K562 (cell line): ENCODE measurements at regions not wholly inside any gene's neighbourhood (a gene's known extent, or its start where the extent isn't known, plus 50 kb on each side); places are given as distances from the start of the nearest gene placed in this dataset.

ENCODE experiments used
- ATAC-seq: fragments of 200-7000 bp; cut with Tn5 transposase; 3 replicates; pipeline ENCODE4 v1.9.1; 2020; ENCODE audit warnings: moderate library complexity
- BruUV-seq: library from RNA; stranded (reverse); fragments of 400-500 nt; replicated peaks from 2 replicates; lab custom pipeline; 2021; lab: Mats Ljungman, UMichigan
- CTCF ChIA-PET: fragments of 300-600 bp; formaldehyde crosslinking; extraction: SDS; loops from one replicate; lab custom pipeline; 2021; ENCODE audit warnings: low intra/inter-chr PET ratio; lab: Yijun Ruan, JAX
- POLR2A ChIA-PET: fragments of 300-600, 350-650 bp; sonication (Branson Sonifier 250); formaldehyde crosslinking; extraction: SDS; loops from one replicate; lab custom pipeline; 2021; ENCODE audit warnings: antibody characterized with exemption, inconsistent platforms; lab: Yijun Ruan, JAX
- DNase-seq, 4 experiments: peaks; one replicate each; pipeline versions ENCODE4 v3.0.0 to v3.0.0-alpha.2; 2011 to 2018; ENCODE audit warnings: low spot score in 3 of 4, mixed read lengths in 3 of 4; ENCODE audit errors: extremely low read depth in 1 of 4
- FAIRE-seq: peaks from 2 replicates; lab custom pipeline; 2011; peaks lifted over from hg19 to GRCh38; lab: Jason Lieb, UNC
- H2AFZ ChIP-seq: 2 replicates; pipeline ENCODE4 v1.6.0; 2011; ENCODE audit warnings: low read depth, low read length, control low read depth, inconsistent platforms
- H3K27ac ChIP-seq: fragments of 200-600 bp; 3 replicates; pipeline ENCODE4 v1.8.0; 2011; ENCODE audit warnings: low read depth, mild to moderate bottlenecking, control low read depth, inconsistent platforms, low read length, moderate library complexity, mixed read lengths; ENCODE audit errors: extremely low read depth
- H3K27me3 ChIP-seq, 2 experiments: fragments of 300-600 bp in 1 of 2; 2 replicates in 1 of 2; 3 replicates in 1 of 2; pipeline versions ENCODE4 v1.6.0 to v1.8.0; 2011; ENCODE audit warnings: inconsistent platforms in 2 of 2, low read length in 2 of 2, mild to moderate bottlenecking in 1 of 2, mixed read lengths in 1 of 2, moderate library complexity in 1 of 2; ENCODE audit not compliant: control insufficient read depth in 2 of 2, insufficient read depth in 2 of 2
- H3K36me3 ChIP-seq: fragments of 300-600 bp; 3 replicates; pipeline ENCODE4 v1.8.0; 2011; ENCODE audit warnings: mild to moderate bottlenecking, low read length, inconsistent platforms; ENCODE audit not compliant: control insufficient read depth, insufficient read depth
- H3K4me1 ChIP-seq, 2 experiments: fragments of 200-600 bp in 1 of 2; replicated peaks in 1 of 2; 2 replicates in 1 of 2; 3 replicates in 1 of 2; pipeline versions ENCODE4 v1.5.1 to v1.8.0; 2011; ENCODE audit warnings: inconsistent platforms in 2 of 2, low read length in 2 of 2, mild to moderate bottlenecking in 1 of 2, mixed read lengths in 1 of 2, moderate library complexity in 1 of 2; ENCODE audit not compliant: control insufficient read depth in 2 of 2, insufficient read depth in 2 of 2
- H3K4me2 ChIP-seq: 2 replicates; pipeline ENCODE4 v1.6.1; 2011; ENCODE audit warnings: low read length, control low read depth, inconsistent platforms, mixed read lengths; ENCODE audit not compliant: insufficient read depth
- H3K4me3 ChIP-seq: fragments of 200-600 bp; sonication (generic), shearing (Covaris generic); 2 replicates; pipeline ENCODE4 v1.5.1; 2016; ENCODE audit warnings: control low read depth, inconsistent platforms
- H3K79me2 ChIP-seq: fragments of 200-600 bp; 3 replicates; pipeline ENCODE4 v1.8.0; 2011; ENCODE audit warnings: low read length, inconsistent platforms; ENCODE audit not compliant: control insufficient read depth, insufficient read depth
- H3K9ac ChIP-seq, 2 experiments: 2 replicates each; pipeline versions ENCODE4 v1.6.0 to v1.6.1; 2011; ENCODE audit warnings: low read depth in 2 of 2, low read length in 2 of 2, control low read depth in 1 of 2, inconsistent platforms in 1 of 2, mild to moderate bottlenecking in 1 of 2, mixed read lengths in 1 of 2; ENCODE audit not compliant: insufficient read depth in 1 of 2
- H3K9me1 ChIP-seq: one replicate; pipeline ENCODE4 v1.6.0; 2011; ENCODE audit warnings: inconsistent platforms, mild to moderate bottlenecking, low read length, moderate library complexity; ENCODE audit not compliant: control insufficient read depth, insufficient read depth
- H3K9me3 ChIP-seq: replicated peaks from 2 replicates; pipeline ENCODE4 v1.5.1; 2011; ENCODE audit warnings: low read depth, low read length, inconsistent platforms; ENCODE audit not compliant: control insufficient read depth, insufficient read depth
- H4K20me1 ChIP-seq: replicated peaks from 2 replicates; pipeline ENCODE4 v1.6.1; 2011; ENCODE audit warnings: low read length, inconsistent platforms, mixed read lengths; ENCODE audit not compliant: control insufficient read depth, insufficient read depth
- CEBPB ChIP-seq: fragments of 450-650 bp; IDR thresholded peaks from 2 replicates; pipeline ENCODE4 v1.6.1; 2016; ENCODE audit warnings: missing genetic modification characterization, missing compliant biosample characterization
- CEBPG ChIP-seq, 3 experiments: fragments of 200-800 bp in 1 of 3; sonication (Bioruptor generic) in 1 of 3; sonication (generic) in 1 of 3; formaldehyde crosslinking in 1 of 3; IDR thresholded peaks in 2 of 3; conservative IDR thresholded peaks in 1 of 3; 2 replicates each; pipeline versions ENCODE4 v1.6.1 to v1.8.0; 2016 to 2022; ENCODE audit warnings: missing compliant biosample characterization in 2 of 3, missing genetic modification characterization in 2 of 3, mild to moderate bottlenecking in 1 of 3, missing genetic modification reagents in 1 of 3
- E2F3 ChIP-seq: fragments of 250-450 bp; sonication (Bioruptor Pico); IDR thresholded peaks from 2 replicates; pipeline ENCODE4 v1.4.0; 2020; ENCODE audit warnings: mild to moderate bottlenecking
- NCOA1 ChIP-seq: fragments of 450-650 bp; IDR thresholded peaks from 2 replicates; pipeline ENCODE4 v1.6.1; 2016; ENCODE audit warnings: low read depth
- NEUROD1 ChIP-seq: fragments of 150-350 bp; IDR thresholded peaks from 2 replicates; pipeline ENCODE4 v1.6.1; 2014; ENCODE audit warnings: borderline replicate concordance, low read length, low read depth; ENCODE audit not compliant: partially characterized antibody
- NONO ChIP-seq, 2 experiments: fragments of 200-400 bp in 1 of 2; fragments of 450-650 bp in 1 of 2; formaldehyde crosslinking in 1 of 2; IDR thresholded peaks; 2 replicates each; pipeline ENCODE4 v1.6.1; 2017; ENCODE audit warnings: low read depth in 2 of 2, mild to moderate bottlenecking in 2 of 2, moderate library complexity in 2 of 2, low read length in 1 of 2
- NRF1 ChIP-seq, 2 experiments: fragments of 450-650 bp; IDR thresholded peaks in 1 of 2; conservative IDR thresholded peaks in 1 of 2; 2 replicates each; pipeline ENCODE4 v1.6.1; 2014; ENCODE audit warnings: mild to moderate bottlenecking in 2 of 2
- RBM39 ChIP-seq: fragments of 200-400 bp; formaldehyde crosslinking; optimal IDR thresholded peaks from 2 replicates; pipeline ENCODE3; 2018; ENCODE audit warnings: low read depth, low read length
- XRCC3 ChIP-seq: fragments of 450-650 bp; IDR thresholded peaks from 2 replicates; pipeline ENCODE4 v1.6.1; 2017; ENCODE audit warnings: mild to moderate bottlenecking, moderate library complexity
- ZNF124 ChIP-seq: sonication (generic); formaldehyde crosslinking; IDR thresholded peaks from 2 replicates; pipeline ENCODE4 v1.8.1; 2022; ENCODE audit warnings: missing genetic modification reagents
- WGBS: fragments of 100-300 bp; shearing (Covaris generic); methylation state at CpG from one replicate; pipeline ENCODE4 v1.1.6; 2016; ENCODE audit warnings: low coverage, mixed read lengths; ENCODE audit not compliant: insufficient coverage; ENCODE audit errors: missing lambda C conversion rate; 5-methylcytosine and 5-hydroxymethylcytosine counted together
- in situ Hi-C: fragments of 300-500 bp; cut with MboI; formaldehyde crosslinking; loops from 4 replicates; pipeline ENCODE4 v1.15.0; 2018; ENCODE audit warnings: inconsistent platforms, mixed read lengths
- intact Hi-C: fragments of 100-400 bp; cut with micrococcal nuclease; formaldehyde crosslinking; loops from 2 replicates; pipeline ENCODE4 v1.14.2; 2022
- TF ChIP-seq, protein P1 (sequence below): fragments of 450-650 bp; IDR thresholded peaks from 2 replicates; pipeline ENCODE4 v1.6.1; 2016; ENCODE audit warnings: missing biosample characterization, missing genetic modification characterization
- TF ChIP-seq, protein P2 (sequence below): fragments of 250-450 bp; sonication (Bioruptor Pico); IDR thresholded peaks from 2 replicates; pipeline ENCODE4 v1.4.0; 2020; ENCODE audit warnings: mild to moderate bottlenecking
- TF ChIP-seq, protein P3 (sequence below): IDR thresholded peaks from 3 replicates; pipeline ENCODE4 v1.6.1; 2011; ENCODE audit warnings: borderline replicate concordance, mild to moderate bottlenecking; ENCODE audit not compliant: insufficient read length, insufficient read depth
- TF ChIP-seq, protein P4 (sequence below): sonication (generic); IDR thresholded peaks from 2 replicates; pipeline ENCODE4 v1.6.1; 2016

DNA sequence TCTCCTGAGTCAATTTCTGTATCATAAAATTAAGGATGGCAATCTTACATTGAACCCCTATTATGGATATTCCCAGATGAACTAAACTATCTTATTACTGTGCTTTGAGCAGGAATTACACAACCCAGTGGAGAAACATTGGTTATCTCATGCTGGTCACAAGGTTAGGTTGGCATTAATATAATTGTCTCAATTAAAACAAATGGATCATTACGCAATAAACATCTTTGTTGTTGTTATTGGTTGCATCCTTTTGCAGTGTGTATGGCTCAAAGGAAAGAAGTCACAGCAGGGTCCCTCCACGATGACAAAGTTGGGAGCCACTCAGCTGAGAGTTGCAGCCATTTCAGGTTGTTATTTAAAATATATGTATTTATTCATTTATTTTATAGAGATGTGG, 297.0 kb upstream of the KLF4 start:
- POLR2A ChIA-PET, result interaction anchor here (0.7 kb wide), 1 partner anchor 506 kb away, joined by 3 read pairs; no protein-coding TSS in a partner anchor
- TF ChIP-seq CEBPG (CRISPR knock-in tag; IDR thresholded peaks at IDR 0.05) (no peak), CEBPG (tag; conservative IDR thresholded peaks at IDR 0.05 in 1 of 2, IDR thresholded peaks at IDR 0.05 in 1 of 2) (peak; percentile 54 to 95; a peak in 3 of 4 replicates), NONO (IDR thresholded peaks at IDR 0.05; ENCODE audit: low read depth in 2 of 2, low read length in 1 of 2) (no peak), NRF1 (conservative IDR thresholded peaks at IDR 0.05 in 1 of 2, IDR thresholded peaks at IDR 0.05 in 1 of 2) (no peak), RBM39 (no peak), XRCC3 (no peak), NCOA1 (no peak), ZNF124 (CRISPR knock-in tag) (no peak), NEUROD1 (no peak), E2F3 (CRISPR knock-in tag) (no peak), CEBPB (tag) (peak; percentile 95)
- TF ChIP-seq, protein P1, sequence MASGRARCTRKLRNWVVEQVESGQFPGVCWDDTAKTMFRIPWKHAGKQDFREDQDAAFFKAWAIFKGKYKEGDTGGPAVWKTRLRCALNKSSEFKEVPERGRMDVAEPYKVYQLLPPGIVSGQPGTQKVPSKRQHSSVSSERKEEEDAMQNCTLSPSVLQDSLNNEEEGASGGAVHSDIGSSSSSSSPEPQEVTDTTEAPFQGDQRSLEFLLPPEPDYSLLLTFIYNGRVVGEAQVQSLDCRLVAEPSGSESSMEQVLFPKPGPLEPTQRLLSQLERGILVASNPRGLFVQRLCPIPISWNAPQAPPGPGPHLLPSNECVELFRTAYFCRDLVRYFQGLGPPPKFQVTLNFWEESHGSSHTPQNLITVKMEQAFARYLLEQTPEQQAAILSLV (tag), result 0 out of 2 replicates have a peak, but pooled peaks have one; percentile 40
- TF ChIP-seq, protein P2, sequence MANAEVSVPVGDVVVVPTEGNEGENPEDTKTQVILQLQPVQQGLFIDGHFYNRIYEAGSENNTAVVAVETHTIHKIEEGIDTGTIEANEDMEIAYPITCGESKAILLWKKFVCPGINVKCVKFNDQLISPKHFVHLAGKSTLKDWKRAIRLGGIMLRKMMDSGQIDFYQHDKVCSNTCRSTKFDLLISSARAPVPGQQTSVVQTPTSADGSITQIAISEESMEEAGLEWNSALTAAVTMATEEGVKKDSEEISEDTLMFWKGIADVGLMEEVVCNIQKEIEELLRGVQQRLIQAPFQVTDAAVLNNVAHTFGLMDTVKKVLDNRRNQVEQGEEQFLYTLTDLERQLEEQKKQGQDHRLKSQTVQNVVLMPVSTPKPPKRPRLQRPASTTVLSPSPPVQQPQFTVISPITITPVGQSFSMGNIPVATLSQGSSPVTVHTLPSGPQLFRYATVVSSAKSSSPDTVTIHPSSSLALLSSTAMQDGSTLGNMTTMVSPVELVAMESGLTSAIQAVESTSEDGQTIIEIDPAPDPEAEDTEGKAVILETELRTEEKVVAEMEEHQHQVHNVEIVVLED (CRISPR knock-in tag), result no peak
- TF ChIP-seq, protein P3, sequence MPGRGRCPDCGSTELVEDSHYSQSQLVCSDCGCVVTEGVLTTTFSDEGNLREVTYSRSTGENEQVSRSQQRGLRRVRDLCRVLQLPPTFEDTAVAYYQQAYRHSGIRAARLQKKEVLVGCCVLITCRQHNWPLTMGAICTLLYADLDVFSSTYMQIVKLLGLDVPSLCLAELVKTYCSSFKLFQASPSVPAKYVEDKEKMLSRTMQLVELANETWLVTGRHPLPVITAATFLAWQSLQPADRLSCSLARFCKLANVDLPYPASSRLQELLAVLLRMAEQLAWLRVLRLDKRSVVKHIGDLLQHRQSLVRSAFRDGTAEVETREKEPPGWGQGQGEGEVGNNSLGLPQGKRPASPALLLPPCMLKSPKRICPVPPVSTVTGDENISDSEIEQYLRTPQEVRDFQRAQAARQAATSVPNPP, result no peak
- TF ChIP-seq, protein P4, sequence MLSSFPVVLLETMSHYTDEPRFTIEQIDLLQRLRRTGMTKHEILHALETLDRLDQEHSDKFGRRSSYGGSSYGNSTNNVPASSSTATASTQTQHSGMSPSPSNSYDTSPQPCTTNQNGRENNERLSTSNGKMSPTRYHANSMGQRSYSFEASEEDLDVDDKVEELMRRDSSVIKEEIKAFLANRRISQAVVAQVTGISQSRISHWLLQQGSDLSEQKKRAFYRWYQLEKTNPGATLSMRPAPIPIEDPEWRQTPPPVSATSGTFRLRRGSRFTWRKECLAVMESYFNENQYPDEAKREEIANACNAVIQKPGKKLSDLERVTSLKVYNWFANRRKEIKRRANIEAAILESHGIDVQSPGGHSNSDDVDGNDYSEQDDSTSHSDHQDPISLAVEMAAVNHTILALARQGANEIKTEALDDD, result no peak

More for the DNA sequence above, 297.0 kb upstream of the KLF4 start:
- Histone ChIP-seq H3K4me3 (no peak overlapping the region), H3K27ac (no peak overlapping the region), H3K9ac (no peak overlapping the region), H4K20me1 (no peaks in the 10 kb centered on the region), H2AFZ (no peak overlapping the region), H3K36me3 (no peaks in the 10 kb centered on the region), H3K9me3 (no peaks in the 10 kb centered on the region), H3K4me1 (peaks cover 23 to 44% of the 10 kb centered on the region in 2 experiments), H3K27me3 (no peaks in the 10 kb centered on the region), H3K9me1 (no peaks in the 10 kb centered on the region), H3K79me2 (no peaks in the 10 kb centered on the region), H3K4me2 (no peak overlapping the region)
- in situ Hi-C loops, result no loop called here
- DNase-seq, result no peak
- WGBS, result 84% methylated on average over 2 of the region's 2 CpGs
- no peak for ATAC-seq
- no TSS peak for BruUV-seq
- CTCF ChIA-PET, result no interaction called here
- intact Hi-C loops, result loop anchor here (10.0 kb wide), 1 partner anchor 308 kb away; no protein-coding TSS in a partner anchor
- FAIRE-seq, result no peak
